ENCODE measurements at regions not wholly inside any gene's neighbourhood (a gene's known extent, or its start where the extent isn't known, plus 50 kb on each side); places are given as distances from the start of the nearest gene placed in this dataset.

DNA sequence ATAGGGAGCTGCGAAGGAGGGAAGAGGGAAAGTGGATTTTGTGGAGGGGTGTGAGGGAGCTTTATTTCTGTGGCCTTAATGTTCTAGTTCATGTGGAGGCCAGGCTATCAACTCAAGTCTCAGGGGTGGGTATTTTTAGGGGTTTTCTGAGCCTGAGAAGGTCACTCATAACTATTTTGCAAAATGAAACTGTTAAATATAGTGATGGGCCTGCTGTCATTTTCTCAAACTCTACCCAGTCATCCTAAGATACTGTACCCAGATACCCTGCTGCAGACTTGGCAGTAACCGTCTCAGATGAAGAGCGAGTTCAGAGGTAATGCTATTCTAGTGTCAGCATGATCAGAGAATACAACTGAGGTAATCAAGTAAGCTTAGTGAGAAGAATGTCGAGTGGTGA, 545.0 kb upstream of the TBL1XR1 start:
- no peak for FAIRE-seq
- dilution Hi-C loops (cut with MboI; ENCODE audit: extremely low pct_ligation_motif_present, low sequenced_read_pairs) (no loop called here), intact Hi-C loops (cut with micrococcal nuclease) (no loop called here)
- no TSS peak for BruUV-seq (replicated peaks)
- H3K79me2 ChIP-seq (ENCODE audit: control insufficient read depth, insufficient read depth, low read length), result no peaks in the 10 kb centered on the region
- H3K4me3 ChIP-seq (replicated peaks in 1 of 3; ENCODE audit: insufficient read depth in 1 of 3, low read depth in 1 of 3, low read length in 3 of 3), result no peak overlapping the region
- TF ChIP-seq MYC (IDR thresholded peaks at IDR 0.05; ENCODE audit: low read depth, low read length) (no peak), EZH2 (IDR thresholded peaks at IDR 0.05; ENCODE audit: borderline replicate concordance, low read depth, low read length, severe bottlenecking) (no peak), FOS (IDR thresholded peaks at IDR 0.05; ENCODE audit: borderline replicate concordance, insufficient read depth, low read length) (no peak), GATA2 (IDR thresholded peaks at IDR 0.05; ENCODE audit: insufficient read depth, insufficient read length, low read depth, low read length) (no peak), POLR2AphosphoS5 (IDR thresholded peaks at IDR 0.05; ENCODE audit: insufficient read depth, low read depth, low read length) (no peak), JUN (IDR thresholded peaks at IDR 0.05; ENCODE audit: borderline replicate concordance, insufficient read depth, insufficient read length, low read depth) (no peak), POLR2A (IDR thresholded peaks at IDR 0.05; ENCODE audit: low read depth, low read length) (no peak)
- TF ChIP-seq, protein P1, sequence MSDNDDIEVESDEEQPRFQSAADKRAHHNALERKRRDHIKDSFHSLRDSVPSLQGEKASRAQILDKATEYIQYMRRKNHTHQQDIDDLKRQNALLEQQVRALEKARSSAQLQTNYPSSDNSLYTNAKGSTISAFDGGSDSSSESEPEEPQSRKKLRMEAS (IDR thresholded peaks at IDR 0.05; ENCODE audit: insufficient read depth, insufficient read length), result no peak
- TF ChIP-seq, protein P2, sequence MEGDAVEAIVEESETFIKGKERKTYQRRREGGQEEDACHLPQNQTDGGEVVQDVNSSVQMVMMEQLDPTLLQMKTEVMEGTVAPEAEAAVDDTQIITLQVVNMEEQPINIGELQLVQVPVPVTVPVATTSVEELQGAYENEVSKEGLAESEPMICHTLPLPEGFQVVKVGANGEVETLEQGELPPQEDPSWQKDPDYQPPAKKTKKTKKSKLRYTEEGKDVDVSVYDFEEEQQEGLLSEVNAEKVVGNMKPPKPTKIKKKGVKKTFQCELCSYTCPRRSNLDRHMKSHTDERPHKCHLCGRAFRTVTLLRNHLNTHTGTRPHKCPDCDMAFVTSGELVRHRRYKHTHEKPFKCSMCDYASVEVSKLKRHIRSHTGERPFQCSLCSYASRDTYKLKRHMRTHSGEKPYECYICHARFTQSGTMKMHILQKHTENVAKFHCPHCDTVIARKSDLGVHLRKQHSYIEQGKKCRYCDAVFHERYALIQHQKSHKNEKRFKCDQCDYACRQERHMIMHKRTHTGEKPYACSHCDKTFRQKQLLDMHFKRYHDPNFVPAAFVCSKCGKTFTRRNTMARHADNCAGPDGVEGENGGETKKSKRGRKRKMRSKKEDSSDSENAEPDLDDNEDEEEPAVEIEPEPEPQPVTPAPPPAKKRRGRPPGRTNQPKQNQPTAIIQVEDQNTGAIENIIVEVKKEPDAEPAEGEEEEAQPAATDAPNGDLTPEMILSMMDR (IDR thresholded peaks at IDR 0.05; ENCODE audit: extremely low read depth in 1 of 2, insufficient read depth in 1 of 2, low read depth in 1 of 2, low read length in 2 of 2), result no peak
- no peak overlapping the region for H3K9ac ChIP-seq (replicated peaks; ENCODE audit: extremely low read depth, insufficient read depth, low read length)
- no peaks in the 10 kb centered on the region for H3K27me3 ChIP-seq (ENCODE audit: control insufficient read depth in 2 of 2, insufficient read depth in 2 of 2, low read length in 2 of 2)
- POLR2A ChIA-PET, result no interaction called here
- CTCF ChIA-PET, result interaction anchor here (1.2 kb wide), 1 partner anchor 691 kb away, joined by 3 read pairs; no protein-coding TSS in a partner anchor
- H3K9me3 ChIP-seq (replicated peaks; ENCODE audit: control insufficient read depth, insufficient read depth, low read length), result no peaks in the 10 kb centered on the region
- H3K27ac ChIP-seq (ENCODE audit: insufficient read depth, low read depth, low read length), result no peak overlapping the region
- no peaks in the 10 kb centered on the region for H3K9me1 ChIP-seq (replicated peaks; ENCODE audit: control insufficient read depth, extremely low read depth, insufficient read depth, low read length)
- no peaks in the 10 kb centered on the region for H4K20me1 ChIP-seq (replicated peaks; ENCODE audit: control insufficient read depth, extremely low read depth, insufficient read depth, low read length)
- no peaks in the 10 kb centered on the region for H3K4me1 ChIP-seq (ENCODE audit: control insufficient read depth, extremely low read depth, insufficient read depth, low read length)
- no peak overlapping the region for H3K4me2 ChIP-seq (ENCODE audit: insufficient read depth, low read length)
- no peaks in the 10 kb centered on the region for H3K36me3 ChIP-seq (ENCODE audit: control insufficient read depth in 2 of 2, extremely low read depth in 1 of 2, insufficient read depth in 2 of 2, low read length in 2 of 2)
- DNase-seq (ENCODE audit: low read depth, low spot score), result no peak
- H2AFZ ChIP-seq (ENCODE audit: low read depth, low read length), result no peak overlapping the region
